Skeletal muscle tissue (tissue), 3 donors: ENCODE measurements at regions not wholly inside any gene's neighbourhood (a gene's known extent, or its start where the extent isn't known, plus 50 kb on each side); places are given as distances from the start of the nearest gene placed in this dataset.

Source experiments
- H3K27ac ChIP-seq: one replicate; pipeline ENCODE4 v1.7.0; 2013; ENCODE audit warnings: mild to moderate bottlenecking, low read depth, low read length, inconsistent platforms
- H3K27me3 ChIP-seq, 3 donors: one replicate each; pipeline ENCODE4 v1.7.0; 2013; ENCODE audit warnings: low read length in 3 of 3; ENCODE audit not compliant: control insufficient read depth in 3 of 3, insufficient read depth in 3 of 3
- H3K36me3 ChIP-seq, 3 donors: one replicate each; pipeline ENCODE4 v1.7.0; 2013; ENCODE audit warnings: low read length in 3 of 3; ENCODE audit not compliant: control insufficient read depth in 3 of 3, insufficient read depth in 3 of 3
- H3K4me1 ChIP-seq, 3 donors: one replicate each; pipeline ENCODE4 v1.7.0; 2013; ENCODE audit warnings: low read length in 3 of 3, mild to moderate bottlenecking in 3 of 3; ENCODE audit not compliant: control insufficient read depth in 3 of 3, insufficient read depth in 3 of 3
- H3K4me3 ChIP-seq, 3 donors: one replicate each; pipeline ENCODE4 v1.7.0; 2013; ENCODE audit warnings: low read length in 3 of 3
- H3K9ac ChIP-seq, 3 donors: one replicate each; pipeline ENCODE4 v1.7.0; 2013; ENCODE audit warnings: low read length in 3 of 3, mild to moderate bottlenecking in 3 of 3, moderate library complexity in 2 of 3, low read depth in 1 of 3
- H3K9me3 ChIP-seq, 3 donors: one replicate each; pipeline ENCODE4 v1.7.0; 2013; ENCODE audit warnings: low read length in 3 of 3; ENCODE audit not compliant: control insufficient read depth in 3 of 3
- donor health status: Osteomylitis.

- no peaks in the 10 kb centered on the region for H3K27me3 ChIP-seq
- no peaks in the 10 kb centered on the region for H3K4me1 ChIP-seq
- no peak overlapping the region for H3K4me3 ChIP-seq
- no peak overlapping the region for H3K9ac ChIP-seq
- H3K9me3 ChIP-seq = no peaks in the 10 kb centered on the region
- H3K27ac ChIP-seq = no peak overlapping the region
- H3K36me3 ChIP-seq = no peaks in the 10 kb centered on the region
Observed at GRCh38 chr3:148102156-148102555, 595.5 kb upstream of the AGTR1 start.

DNA sequence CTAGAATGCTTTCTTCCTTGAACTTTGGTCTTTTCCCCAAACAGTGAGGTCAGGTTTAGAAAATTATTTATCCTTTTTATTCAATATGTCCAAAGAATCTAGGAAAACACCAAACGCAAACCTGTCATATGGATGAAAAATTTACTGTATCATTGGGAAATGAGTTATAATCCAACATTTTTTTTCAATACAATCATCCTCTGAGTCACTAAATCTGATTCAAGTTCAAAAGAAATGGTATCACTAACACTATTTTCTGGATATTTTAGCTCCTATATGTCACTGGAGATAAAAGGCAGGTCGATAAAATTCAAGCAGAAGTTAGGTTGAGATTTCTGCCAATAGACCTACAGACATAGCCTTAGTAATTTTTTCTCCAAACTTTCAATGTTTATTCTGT is 591.6 kb upstream of the AGTR1 start:
- Histone ChIP-seq H3K4me1 (no peaks in the 10 kb centered on the region), H3K27me3 (no peaks in the 10 kb centered on the region), H3K9me3 (no peaks in the 10 kb centered on the region), H3K27ac (no peak overlapping the region), H3K9ac (no peak overlapping the region), H3K36me3 (no peaks in the 10 kb centered on the region), H3K4me3 (no peak overlapping the region)

- Histone ChIP-seq H3K27me3 (no peaks in the 10 kb centered on the region), H3K4me3 (no peak overlapping the region), H3K9me3 (no peaks in the 10 kb centered on the region), H3K36me3 (no peaks in the 10 kb centered on the region), H3K9ac (no peak overlapping the region), H3K27ac (no peak overlapping the region), H3K4me1 (no peaks in the 10 kb centered on the region)
Observed at GRCh38 chr3:148126956-148127355, 570.7 kb upstream of the AGTR1 start.

GRCh38 chr3:148128136-148128535 is 569.6 kb upstream of the AGTR1 start:
- Histone ChIP-seq H3K4me3 (no peak overlapping the region), H3K27me3 (no peaks in the 10 kb centered on the region), H3K36me3 (no peaks in the 10 kb centered on the region)

GRCh38 chr3:148131990-148132638 is 565.6 kb upstream of the AGTR1 start:
- Histone ChIP-seq H3K4me3 (no peak overlapping the region), H3K9ac (no peak overlapping the region), H3K36me3 (no peaks in the 10 kb centered on the region), H3K9me3 (no peaks in the 10 kb centered on the region), H3K4me1 (no peaks in the 10 kb centered on the region), H3K27ac (no peak overlapping the region), H3K27me3 (no peaks in the 10 kb centered on the region)

More at GRCh38 chr3:148128136-148128535, 569.6 kb upstream of the AGTR1 start:
- Histone ChIP-seq H3K27ac (no peak overlapping the region), H3K9ac (no peak overlapping the region), H3K4me1 (no peaks in the 10 kb centered on the region), H3K9me3 (no peaks in the 10 kb centered on the region)

- H3K9ac ChIP-seq = no peak overlapping the region
- no peaks in the 10 kb centered on the region for H3K9me3 ChIP-seq
- H3K4me1 ChIP-seq = no peaks in the 10 kb centered on the region
- no peak overlapping the region for H3K27ac ChIP-seq
- H3K4me3 ChIP-seq = no peak overlapping the region
- no peaks in the 10 kb centered on the region for H3K27me3 ChIP-seq
- no peaks in the 10 kb centered on the region for H3K36me3 ChIP-seq
Observed at GRCh38 chr3:148136816-148137215, 560.9 kb upstream of the AGTR1 start.

DNA sequence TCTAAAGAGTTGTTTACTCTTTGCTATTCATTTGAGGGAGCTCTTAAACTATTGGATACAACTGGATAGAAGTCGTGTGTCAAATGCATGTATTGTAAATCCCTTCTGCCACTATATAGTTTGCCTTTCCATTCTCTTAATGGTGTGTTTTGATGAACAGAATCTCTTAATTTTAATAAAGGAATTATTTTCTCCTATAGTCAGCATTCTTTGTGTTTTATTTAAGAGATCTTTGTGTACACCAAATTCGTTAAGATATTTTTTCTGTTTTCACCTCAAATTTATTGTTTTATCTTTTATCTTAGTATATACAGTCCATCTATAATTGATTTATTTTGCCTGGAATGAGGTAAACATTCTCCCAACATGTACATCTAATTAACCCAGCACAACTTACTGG is 551.5 kb upstream of the AGTR1 start:
- H3K36me3 ChIP-seq = no peaks in the 10 kb centered on the region
- no peaks in the 10 kb centered on the region for H3K4me1 ChIP-seq
- H3K27ac ChIP-seq = no peak overlapping the region
- H3K27me3 ChIP-seq = no peaks in the 10 kb centered on the region
- no peaks in the 10 kb centered on the region for H3K9me3 ChIP-seq
- H3K9ac ChIP-seq = no peak overlapping the region
- no peak overlapping the region for H3K4me3 ChIP-seq

DNA sequence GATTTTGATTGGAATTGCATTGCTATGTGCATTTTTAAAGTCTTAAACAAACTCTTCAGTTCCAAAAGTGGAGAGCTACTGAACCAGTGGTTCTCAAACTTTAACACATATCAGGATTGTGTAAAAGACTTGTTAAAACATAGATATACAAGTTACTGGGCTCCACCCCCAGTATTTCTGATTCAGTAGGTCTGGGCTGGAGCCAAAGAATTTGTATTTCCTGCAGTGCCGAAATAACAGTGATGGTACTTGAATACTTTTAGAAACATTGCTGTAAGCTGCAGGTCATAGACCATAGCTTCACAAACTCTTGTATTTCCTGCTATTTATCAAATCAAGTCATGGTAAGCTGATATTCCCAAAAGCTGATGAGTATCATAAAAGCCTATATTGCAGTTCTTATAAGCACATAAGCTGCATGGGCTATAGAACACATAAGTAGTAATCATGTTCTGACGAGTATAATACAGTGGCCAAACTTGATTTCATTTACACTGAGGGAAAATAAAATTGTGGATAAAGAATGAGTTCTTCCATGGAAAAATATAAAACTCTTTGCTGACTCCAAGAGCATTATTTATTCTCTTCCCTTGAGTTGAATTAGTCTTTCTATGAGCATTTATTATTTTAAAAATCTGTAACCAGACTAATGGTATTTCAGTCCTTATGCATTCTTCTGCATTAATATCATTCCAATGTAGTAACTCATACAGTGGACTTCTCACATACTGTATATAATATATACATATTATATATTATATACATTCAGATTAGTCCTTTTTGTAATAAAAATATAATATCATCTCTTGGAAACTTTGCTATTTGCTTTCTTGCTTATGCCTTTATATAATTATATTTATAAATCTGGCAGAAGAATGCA is 550.5 kb upstream of the AGTR1 start:
- Histone ChIP-seq H3K4me1 (no peaks in the 10 kb centered on the region), H3K36me3 (no peaks in the 10 kb centered on the region), H3K9ac (no peak overlapping the region), H3K27ac (no peak overlapping the region), H3K4me3 (no peak overlapping the region), H3K9me3 (no peaks in the 10 kb centered on the region), H3K27me3 (no peaks in the 10 kb centered on the region)

GRCh38 chr3:148147903-148148302 is 549.8 kb upstream of the AGTR1 start:
- Histone ChIP-seq H3K4me3 (no peak overlapping the region), H3K27me3 (no peaks in the 10 kb centered on the region), H3K4me1 (no peaks in the 10 kb centered on the region), H3K27ac (no peak overlapping the region), H3K36me3 (no peaks in the 10 kb centered on the region), H3K9me3 (no peaks in the 10 kb centered on the region), H3K9ac (no peak overlapping the region)

GRCh38 chr3:148149556-148149955 is 548.1 kb upstream of the AGTR1 start:
- H3K9me3 ChIP-seq = no peaks in the 10 kb centered on the region
- H3K4me1 ChIP-seq = no peaks in the 10 kb centered on the region
- no peak overlapping the region for H3K27ac ChIP-seq
- H3K9ac ChIP-seq = no peak overlapping the region
- no peak overlapping the region for H3K4me3 ChIP-seq
- no peaks in the 10 kb centered on the region for H3K36me3 ChIP-seq
- no peaks in the 10 kb centered on the region for H3K27me3 ChIP-seq
